ENCODE measurements at regions not wholly inside any gene's neighbourhood (a gene's known extent, or its start where the extent isn't known, plus 50 kb on each side); places are given as distances from the start of the nearest gene placed in this dataset.

GRCh38 chr7:25574828-25575227, 346.5 kb upstream of the NPVF start:
- TF ChIP-seq POLR2A (IDR thresholded peaks at IDR 0.05; ENCODE audit: low read length) (no peak), GATA1 (IDR thresholded peaks at IDR 0.05; ENCODE audit: low read depth, low read length) (no peak)
- DNase-seq: no peak

- TF ChIP-seq GATA1 (IDR thresholded peaks at IDR 0.05; ENCODE audit: low read depth, low read length) (no peak), POLR2A (IDR thresholded peaks at IDR 0.05; ENCODE audit: low read length) (no peak)
- no peak for DNase-seq
Observed at GRCh38 chr7:25575634-25576033, 347.3 kb upstream of the NPVF start.

GRCh38 chr7:25578991-25579777, 350.9 kb upstream of the NPVF start:
- DNase-seq: peak; percentile 18 to 42

GRCh38 chr7:25579778-25580075, 351.4 kb upstream of the NPVF start:
- TF ChIP-seq GATA1 (IDR thresholded peaks at IDR 0.05; ENCODE audit: low read depth, low read length): no peak
- no peak for TF ChIP-seq POLR2A (IDR thresholded peaks at IDR 0.05; ENCODE audit: low read length)

More at GRCh38 chr7:25578991-25579777, 350.9 kb upstream of the NPVF start:
- no peak for TF ChIP-seq POLR2A (IDR thresholded peaks at IDR 0.05; ENCODE audit: low read length)
- no peak for TF ChIP-seq GATA1 (IDR thresholded peaks at IDR 0.05; ENCODE audit: low read depth, low read length)

GRCh38 chr7:25580141-25580540, 351.9 kb upstream of the NPVF start:
- no peak for DNase-seq
- TF ChIP-seq POLR2A (IDR thresholded peaks at IDR 0.05; ENCODE audit: low read length) (no peak), GATA1 (IDR thresholded peaks at IDR 0.05; ENCODE audit: low read depth, low read length) (no peak)

More at GRCh38 chr7:25579778-25580075, 351.4 kb upstream of the NPVF start:
- no peak for DNase-seq

- no peak for TF ChIP-seq GATA1 (IDR thresholded peaks at IDR 0.05; ENCODE audit: low read depth, low read length)
- TF ChIP-seq POLR2A (IDR thresholded peaks at IDR 0.05; ENCODE audit: low read length): no peak
- no peak for DNase-seq
Observed at GRCh38 chr7:25583621-25584020, 355.3 kb upstream of the NPVF start.

GRCh38 chr7:25584112-25584938, 356.0 kb upstream of the NPVF start:
- TF ChIP-seq GATA1 (IDR thresholded peaks at IDR 0.05; ENCODE audit: low read depth, low read length): no peak
- TF ChIP-seq POLR2A (IDR thresholded peaks at IDR 0.05; ENCODE audit: low read length): no peak

GRCh38 chr7:25586513-25586912, 358.2 kb upstream of the NPVF start:
- TF ChIP-seq GATA1 (IDR thresholded peaks at IDR 0.05; ENCODE audit: low read depth, low read length): no peak
- TF ChIP-seq POLR2A (IDR thresholded peaks at IDR 0.05; ENCODE audit: low read length): no peak

More at GRCh38 chr7:25584112-25584938, 356.0 kb upstream of the NPVF start:
- no peak for DNase-seq

GRCh38 chr7:25594122-25594521, 365.8 kb upstream of the NPVF start:
- peak in 1 of 2 experiments; percentile 19 for DNase-seq
- TF ChIP-seq POLR2A (IDR thresholded peaks at IDR 0.05; ENCODE audit: low read length): no peak
- no peak for TF ChIP-seq GATA1 (IDR thresholded peaks at IDR 0.05; ENCODE audit: low read depth, low read length)

More at GRCh38 chr7:25586513-25586912, 358.2 kb upstream of the NPVF start:
- no peak for DNase-seq

GRCh38 chr7:25594728-25595127, 366.4 kb upstream of the NPVF start:
- TF ChIP-seq POLR2A (IDR thresholded peaks at IDR 0.05; ENCODE audit: low read length): no peak
- no peak for TF ChIP-seq GATA1 (IDR thresholded peaks at IDR 0.05; ENCODE audit: low read depth, low read length)
- no peak for DNase-seq

GRCh38 chr7:25595996-25596395, 367.7 kb upstream of the NPVF start:
- TF ChIP-seq POLR2A (IDR thresholded peaks at IDR 0.05; ENCODE audit: low read length): no peak
- no peak for TF ChIP-seq GATA1 (IDR thresholded peaks at IDR 0.05; ENCODE audit: low read depth, low read length)
- DNase-seq: no peak

- no peak for DNase-seq
- TF ChIP-seq GATA1 (IDR thresholded peaks at IDR 0.05; ENCODE audit: low read depth, low read length): no peak
Observed at GRCh38 chr7:25596443-25596842, 368.2 kb upstream of the NPVF start.

- TF ChIP-seq POLR2A (IDR thresholded peaks at IDR 0.05; ENCODE audit: low read length) (no peak), GATA1 (IDR thresholded peaks at IDR 0.05; ENCODE audit: low read depth, low read length) (no peak)
- DNase-seq: no peak
Observed at GRCh38 chr7:25597946-25598345, 369.7 kb upstream of the NPVF start.

GRCh38 chr7:25598765-25599164, 370.5 kb upstream of the NPVF start:
- TF ChIP-seq POLR2A (IDR thresholded peaks at IDR 0.05; ENCODE audit: low read length): no peak
- no peak for TF ChIP-seq GATA1 (IDR thresholded peaks at IDR 0.05; ENCODE audit: low read depth, low read length)
- no peak for DNase-seq

Measured in erythroblast (primary cell).